ENCODE measurements at regions not wholly inside any gene's neighbourhood (a gene's known extent, or its start where the extent isn't known, plus 50 kb on each side); places are given as distances from the start of the nearest gene placed in this dataset.

DNA sequence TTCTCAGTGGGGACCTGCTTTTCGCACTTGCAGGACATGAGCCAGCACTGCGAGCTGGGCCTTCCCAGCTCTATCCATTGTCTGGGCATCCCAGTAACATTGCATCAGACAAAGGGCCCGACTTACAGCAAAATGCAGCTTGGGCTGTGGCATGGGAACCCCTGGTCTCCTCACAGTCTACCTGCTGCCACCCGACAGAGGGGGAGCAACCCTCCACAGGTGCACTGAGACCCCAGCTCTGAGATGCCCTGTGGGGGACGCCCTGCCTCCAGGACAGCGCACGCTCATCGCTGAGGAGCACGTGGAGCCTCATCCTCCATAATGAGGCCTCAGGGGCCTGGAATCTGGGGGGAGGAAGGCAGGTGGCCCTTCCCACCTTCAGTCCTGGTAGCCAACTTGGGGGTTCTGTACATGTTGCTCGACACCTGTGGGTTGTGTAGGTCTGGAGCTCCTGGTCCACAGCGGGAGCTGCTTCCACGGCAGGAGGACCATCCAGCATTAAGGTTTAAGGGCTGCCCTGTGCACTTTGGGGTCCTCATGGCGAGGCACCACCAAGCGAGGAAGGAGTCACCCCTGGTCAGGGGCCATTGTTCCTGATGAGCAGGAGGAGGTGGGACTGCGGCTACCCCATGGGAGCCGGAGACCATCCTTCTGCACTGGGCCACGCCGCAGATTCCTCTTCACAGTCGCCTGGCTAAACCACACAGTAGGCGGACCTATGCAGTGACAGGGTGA lies 376.5 kb upstream of the IRX1 start:
- Histone ChIP-seq H2AFZ (ENCODE audit: low read length) (no peak overlapping the region), H3K4me2 (ENCODE audit: low read depth, low read length, poor library complexity, severe bottlenecking) (no peak overlapping the region), H3K27me3 (ENCODE audit: insufficient read depth, low read length, poor library complexity, severe bottlenecking) (no peaks in the 10 kb centered on the region), H3K9me3 (ENCODE audit: insufficient read depth, low read depth, low read length) (peaks cover 15% of the 10 kb centered on the region; the same call in 1 of the 2 replicates), H3K4me1 (ENCODE audit: insufficient read depth, low read length, poor library complexity, severe bottlenecking) (no peaks in the 10 kb centered on the region), H3K4me3 (ENCODE audit: low read length, poor library complexity, severe bottlenecking) (no peak overlapping the region), H3K9me2 (replicated peaks; ENCODE audit: low read depth, low read length) (no peaks in the 10 kb centered on the region), H3F3A (ENCODE audit: low read depth) (no peaks in the 10 kb centered on the region), H3K79me2 (ENCODE audit: insufficient read depth, low read length) (no peaks in the 10 kb centered on the region), H4K20me1 (ENCODE audit: insufficient read depth, low read length, poor library complexity, severe bottlenecking) (no peaks in the 10 kb centered on the region), H3K36me3 (ENCODE audit: insufficient read depth, low read length) (no peaks in the 10 kb centered on the region), H3K9ac (ENCODE audit: low read depth, low read length, poor library complexity, severe bottlenecking) (no peak overlapping the region)
- no peak for TF ChIP-seq EZH2phosphoT487 (IDR thresholded peaks at IDR 0.05; ENCODE audit: borderline replicate concordance)
- TF ChIP-seq, protein P1, sequence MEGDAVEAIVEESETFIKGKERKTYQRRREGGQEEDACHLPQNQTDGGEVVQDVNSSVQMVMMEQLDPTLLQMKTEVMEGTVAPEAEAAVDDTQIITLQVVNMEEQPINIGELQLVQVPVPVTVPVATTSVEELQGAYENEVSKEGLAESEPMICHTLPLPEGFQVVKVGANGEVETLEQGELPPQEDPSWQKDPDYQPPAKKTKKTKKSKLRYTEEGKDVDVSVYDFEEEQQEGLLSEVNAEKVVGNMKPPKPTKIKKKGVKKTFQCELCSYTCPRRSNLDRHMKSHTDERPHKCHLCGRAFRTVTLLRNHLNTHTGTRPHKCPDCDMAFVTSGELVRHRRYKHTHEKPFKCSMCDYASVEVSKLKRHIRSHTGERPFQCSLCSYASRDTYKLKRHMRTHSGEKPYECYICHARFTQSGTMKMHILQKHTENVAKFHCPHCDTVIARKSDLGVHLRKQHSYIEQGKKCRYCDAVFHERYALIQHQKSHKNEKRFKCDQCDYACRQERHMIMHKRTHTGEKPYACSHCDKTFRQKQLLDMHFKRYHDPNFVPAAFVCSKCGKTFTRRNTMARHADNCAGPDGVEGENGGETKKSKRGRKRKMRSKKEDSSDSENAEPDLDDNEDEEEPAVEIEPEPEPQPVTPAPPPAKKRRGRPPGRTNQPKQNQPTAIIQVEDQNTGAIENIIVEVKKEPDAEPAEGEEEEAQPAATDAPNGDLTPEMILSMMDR (conservative IDR thresholded peaks at IDR 0.05; ENCODE audit: low read length): no peak

DNA sequence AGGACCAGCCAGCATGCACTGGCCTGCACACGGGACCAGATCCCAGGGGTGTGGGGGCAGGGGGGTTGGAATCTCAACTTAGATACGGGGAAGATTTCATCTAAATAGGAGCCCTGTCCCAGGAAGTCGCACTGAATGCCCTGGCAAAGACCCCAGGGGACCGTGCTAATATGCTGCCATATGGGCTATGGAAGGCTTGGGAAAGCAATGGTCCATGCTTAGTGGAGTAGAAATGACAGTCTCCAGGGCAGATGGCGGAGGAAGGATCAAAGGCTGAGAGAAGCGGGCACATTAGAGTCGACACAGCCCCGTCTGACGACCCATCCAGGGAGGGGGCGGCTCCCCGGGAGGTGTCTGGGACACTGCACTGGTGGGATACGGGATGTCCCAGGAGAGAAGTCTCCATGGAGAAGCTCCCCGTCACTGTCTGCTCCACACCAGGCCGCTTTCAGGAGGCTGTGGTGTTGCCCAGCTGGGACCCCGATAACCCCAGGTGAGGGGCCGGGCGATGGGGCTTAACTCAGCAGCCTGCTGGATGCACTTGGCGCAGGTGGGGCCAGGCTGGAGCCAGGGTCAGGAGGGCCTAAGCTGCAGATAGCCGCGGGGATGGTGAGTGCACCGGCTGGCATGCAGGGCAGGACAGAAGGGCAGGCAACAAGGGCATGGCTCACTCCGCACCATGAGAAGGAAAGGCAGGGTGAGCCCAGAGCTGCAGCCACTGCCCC lies 377.7 kb upstream of the IRX1 start:
- Histone ChIP-seq H3K9me2 (replicated peaks; ENCODE audit: low read depth, low read length) (no peaks in the 10 kb centered on the region), H3K4me1 (ENCODE audit: insufficient read depth, low read length, poor library complexity, severe bottlenecking) (no peaks in the 10 kb centered on the region), H3K9me3 (ENCODE audit: insufficient read depth, low read depth, low read length) (peaks cover 15% of the 10 kb centered on the region; the same call in 1 of the 2 replicates), H4K20me1 (ENCODE audit: insufficient read depth, low read length, poor library complexity, severe bottlenecking) (no peaks in the 10 kb centered on the region), H3F3A (ENCODE audit: low read depth) (no peaks in the 10 kb centered on the region), H3K79me2 (ENCODE audit: insufficient read depth, low read length) (no peaks in the 10 kb centered on the region), H3K36me3 (ENCODE audit: insufficient read depth, low read length) (no peaks in the 10 kb centered on the region), H3K27me3 (ENCODE audit: insufficient read depth, low read length, poor library complexity, severe bottlenecking) (no peaks in the 10 kb centered on the region), H3K9ac (ENCODE audit: low read depth, low read length, poor library complexity, severe bottlenecking) (no peak overlapping the region), H3K4me2 (ENCODE audit: low read depth, low read length, poor library complexity, severe bottlenecking) (no peak overlapping the region), H2AFZ (ENCODE audit: low read length) (no peak overlapping the region), H3K4me3 (ENCODE audit: low read length, poor library complexity, severe bottlenecking) (no peak overlapping the region)
- TF ChIP-seq EZH2phosphoT487 (IDR thresholded peaks at IDR 0.05; ENCODE audit: borderline replicate concordance): no peak
- TF ChIP-seq, protein P1 (conservative IDR thresholded peaks at IDR 0.05; ENCODE audit: low read length): no peak

DNA sequence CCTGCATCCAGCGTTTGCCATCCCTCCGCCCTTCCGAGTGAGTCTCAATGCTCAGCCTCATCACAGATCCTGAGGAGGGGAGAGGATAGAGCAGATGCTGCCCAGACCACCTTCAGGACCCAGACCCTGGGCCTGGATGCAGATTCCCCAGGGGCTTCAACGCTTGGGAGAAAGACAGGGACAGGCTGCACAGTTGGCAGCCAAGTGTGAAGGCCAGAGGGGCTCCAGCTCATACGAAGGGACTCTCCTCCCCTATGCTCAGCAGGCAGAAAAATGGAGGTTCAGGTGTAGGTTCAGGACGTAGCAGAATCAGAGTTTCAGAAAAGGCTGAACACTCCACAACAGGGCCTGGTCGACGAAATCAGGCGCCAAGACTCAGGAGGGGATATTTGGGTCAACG lies 378.5 kb upstream of the IRX1 start:
- no peaks in the 10 kb centered on the region for H3K79me2 ChIP-seq (ENCODE audit: insufficient read depth, low read length)
- H3K4me1 ChIP-seq (ENCODE audit: insufficient read depth, low read length, poor library complexity, severe bottlenecking): no peaks in the 10 kb centered on the region
- H3K36me3 ChIP-seq (ENCODE audit: insufficient read depth, low read length): no peaks in the 10 kb centered on the region
- no peaks in the 10 kb centered on the region for H3K9me2 ChIP-seq (replicated peaks; ENCODE audit: low read depth, low read length)
- TF ChIP-seq, protein P1 (conservative IDR thresholded peaks at IDR 0.05; ENCODE audit: low read length): no peak
- TF ChIP-seq EZH2phosphoT487 (IDR thresholded peaks at IDR 0.05; ENCODE audit: borderline replicate concordance): no peak
- H3K9ac ChIP-seq (ENCODE audit: low read depth, low read length, poor library complexity, severe bottlenecking): no peak overlapping the region
- H4K20me1 ChIP-seq (ENCODE audit: insufficient read depth, low read length, poor library complexity, severe bottlenecking): no peaks in the 10 kb centered on the region
- H3K9me3 ChIP-seq (ENCODE audit: insufficient read depth, low read depth, low read length): peaks cover 20% of the 10 kb centered on the region; the same call in 1 of the 2 replicates
- H3K4me3 ChIP-seq (ENCODE audit: low read length, poor library complexity, severe bottlenecking): no peak overlapping the region
- H3F3A ChIP-seq (ENCODE audit: low read depth): no peaks in the 10 kb centered on the region
- no peak overlapping the region for H2AFZ ChIP-seq (ENCODE audit: low read length)
- H3K4me2 ChIP-seq (ENCODE audit: low read depth, low read length, poor library complexity, severe bottlenecking): no peak overlapping the region
- H3K27me3 ChIP-seq (ENCODE audit: insufficient read depth, low read length, poor library complexity, severe bottlenecking): no peaks in the 10 kb centered on the region

Measured in Loucy (cell line).